ENCODE measurements at regions not wholly inside any gene's neighbourhood (a gene's known extent, or its start where the extent isn't known, plus 50 kb on each side); places are given as distances from the start of the nearest gene placed in this dataset.

- Histone ChIP-seq H3K4me1 (peaks cover 82% of the 10 kb centered on the region), H3K27me3 (no peaks in the 10 kb centered on the region), H4K20me1 (no peaks in the 10 kb centered on the region), H3K9me3 (no peaks in the 10 kb centered on the region), H3K4me2 (peak overlapping the region; percentile 97), H3K4me3 (peak overlapping the region; percentile 22; the same call in 1 of the 2 replicates), H3K27ac (peak overlapping the region; percentile 83), H3K9ac (peak overlapping the region; percentile 71), H3K36me3 (no peaks in the 10 kb centered on the region)
- TF ChIP-seq Cebpa-rat (IDR thresholded peaks at IDR 0.05): no peak
Measured at GRCh38 chr1:36590771-36591170, 108.1 kb upstream of the CSF3R start.

DNA sequence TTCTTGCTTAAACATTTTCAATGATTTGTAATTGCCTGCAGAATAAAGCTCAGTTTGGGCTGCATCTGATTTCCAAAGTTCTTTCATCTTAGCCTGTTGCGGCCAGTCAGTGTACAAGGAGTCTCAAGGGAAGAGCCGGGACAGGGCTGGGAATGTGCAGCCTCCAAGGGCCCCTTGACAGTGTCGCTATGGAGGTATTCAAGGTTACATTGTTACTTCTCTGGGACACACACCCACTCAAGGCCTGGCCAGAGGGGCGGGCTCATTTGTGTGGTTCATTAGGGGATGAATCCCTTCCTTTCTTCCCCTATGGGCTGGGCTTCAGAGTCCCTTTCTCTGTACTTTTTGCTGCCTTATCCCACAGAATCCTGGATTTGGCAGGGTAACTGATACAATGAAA lies 107.6 kb upstream of the CSF3R start:
- peak overlapping the region; percentile 97 for H3K4me2 ChIP-seq
- H3K27ac ChIP-seq: peak overlapping the region; percentile 83
- no peaks in the 10 kb centered on the region for H3K36me3 ChIP-seq
- H4K20me1 ChIP-seq: no peaks in the 10 kb centered on the region
- peak overlapping the region; percentile 22; the same call in 1 of the 2 replicates for H3K4me3 ChIP-seq
- H3K27me3 ChIP-seq: no peaks in the 10 kb centered on the region
- H3K4me1 ChIP-seq: peaks cover 82% of the 10 kb centered on the region
- peak overlapping the region; percentile 71 for H3K9ac ChIP-seq
- TF ChIP-seq Cebpa-rat (IDR thresholded peaks at IDR 0.05): no peak
- no peaks in the 10 kb centered on the region for H3K9me3 ChIP-seq

GRCh38 chr1:36588972-36589371 lies 106.3 kb upstream of the CSF3R start:
- H3K4me3 ChIP-seq: peak overlapping the region; percentile 68
- no peak for TF ChIP-seq Cebpa-rat (IDR thresholded peaks at IDR 0.05)
- peak overlapping the region; percentile 97 for H3K4me2 ChIP-seq
- H3K4me1 ChIP-seq: peaks cover 86% of the 10 kb centered on the region
- peak overlapping the region; percentile 85 for H3K9ac ChIP-seq
- H3K27ac ChIP-seq: peak overlapping the region; percentile 86
- H3K9me3 ChIP-seq: no peaks in the 10 kb centered on the region
- no peaks in the 10 kb centered on the region for H4K20me1 ChIP-seq
- H3K36me3 ChIP-seq: no peaks in the 10 kb centered on the region
- no peaks in the 10 kb centered on the region for H3K27me3 ChIP-seq

DNA sequence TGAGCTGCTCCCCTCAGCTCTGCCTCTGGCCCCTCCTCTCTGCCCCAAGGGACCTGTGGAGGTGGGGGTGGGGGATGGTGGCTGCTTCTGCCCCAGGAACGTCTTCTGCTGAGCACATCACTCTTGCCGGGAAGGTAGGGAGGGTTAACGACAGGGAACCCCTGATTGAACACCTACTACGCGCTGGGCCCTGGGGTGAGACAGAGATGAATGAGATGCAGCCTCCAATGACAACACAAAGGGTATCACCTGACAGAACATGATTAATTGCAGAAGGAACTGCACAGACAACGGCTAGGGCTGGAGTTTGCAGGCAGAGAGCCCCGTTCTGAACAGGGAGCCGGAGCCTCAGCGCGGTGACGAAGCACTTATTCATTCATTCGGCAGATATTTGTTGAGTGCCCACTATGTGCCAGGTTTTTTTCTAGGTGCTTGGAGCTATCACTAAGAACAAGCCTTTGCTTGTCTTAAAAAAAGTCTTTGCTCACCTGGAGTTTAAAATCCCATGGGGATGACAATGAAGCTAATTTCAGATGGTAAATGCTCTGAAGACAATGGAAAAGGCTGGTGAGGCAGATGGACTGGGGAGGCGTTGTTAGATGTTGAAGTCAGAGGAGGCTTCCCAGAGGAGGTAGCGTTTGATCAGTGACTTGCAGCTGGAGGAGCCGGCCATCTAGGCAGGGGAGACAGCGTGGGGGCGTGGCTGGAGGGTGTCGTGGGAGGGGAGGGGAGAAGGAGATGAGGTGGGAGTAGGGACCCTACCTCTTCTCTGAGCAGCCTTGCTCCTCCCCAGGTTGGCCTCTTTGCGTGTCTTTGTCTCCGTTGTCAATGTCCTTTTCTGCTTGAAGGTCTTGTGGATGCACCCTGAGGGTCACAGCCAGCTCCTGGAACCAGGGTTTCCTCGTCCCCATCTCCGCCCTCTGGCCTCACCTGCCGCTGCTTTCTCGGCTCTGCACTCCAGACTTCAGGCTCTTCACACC lies 103.1 kb upstream of the CSF3R start:
- H3K27ac ChIP-seq: peak overlapping the region; percentile 86
- H3K9ac ChIP-seq: peak overlapping the region; percentile 85
- no peaks in the 10 kb centered on the region for H3K9me3 ChIP-seq
- H3K4me1 ChIP-seq: peaks cover 94% of the 10 kb centered on the region
- no peak for TF ChIP-seq Cebpa-rat (IDR thresholded peaks at IDR 0.05)
- H4K20me1 ChIP-seq: no peaks in the 10 kb centered on the region
- H3K36me3 ChIP-seq: no peaks in the 10 kb centered on the region
- no peaks in the 10 kb centered on the region for H3K27me3 ChIP-seq
- H3K4me3 ChIP-seq: peak overlapping the region; percentile 68
- H3K4me2 ChIP-seq: peak overlapping the region; percentile 97

DNA sequence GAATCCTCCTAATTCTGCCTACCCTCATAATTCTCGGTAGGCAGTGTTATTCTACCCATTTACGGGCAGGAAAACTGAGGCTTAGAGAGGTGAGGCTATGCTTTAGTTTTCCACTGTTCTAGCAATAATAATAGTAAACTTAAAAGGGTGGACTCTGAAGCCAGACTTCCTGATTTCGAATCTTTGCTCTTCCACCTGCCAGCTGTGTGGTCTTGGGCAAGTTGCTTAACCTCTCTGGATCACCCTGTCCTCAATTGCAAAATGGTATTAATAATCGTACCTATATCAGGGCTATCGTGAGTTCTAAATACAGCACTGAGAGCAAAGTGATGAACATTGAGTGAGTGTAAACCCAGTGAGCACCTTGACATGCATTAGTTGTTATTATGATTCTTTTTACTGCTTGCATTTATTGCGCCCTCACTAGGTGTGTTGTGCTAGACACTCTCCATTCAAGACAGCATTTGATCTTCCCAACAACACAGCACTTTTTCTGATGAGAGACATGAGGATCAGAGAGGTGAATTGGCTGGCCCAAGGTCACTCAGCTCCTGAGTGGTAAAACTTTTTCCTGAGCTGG lies 102.3 kb upstream of the CSF3R start:
- Histone ChIP-seq H3K4me3 (peak overlapping the region; percentile 68), H3K27me3 (no peaks in the 10 kb centered on the region), H4K20me1 (no peaks in the 10 kb centered on the region), H3K27ac (peak overlapping the region; percentile 86; the same call in 1 of the 2 replicates), H3K36me3 (no peaks in the 10 kb centered on the region), H3K9me3 (no peaks in the 10 kb centered on the region), H3K9ac (peak overlapping the region; percentile 85; the same call in 1 of the 2 replicates), H3K4me2 (peak overlapping the region; percentile 97), H3K4me1 (peaks cover 85% of the 10 kb centered on the region)
- TF ChIP-seq Cebpa-rat (IDR thresholded peaks at IDR 0.05): no peak

- no peaks in the 10 kb centered on the region for H3K9me3 ChIP-seq
- no peaks in the 10 kb centered on the region for H4K20me1 ChIP-seq
- no peaks in the 10 kb centered on the region for H3K36me3 ChIP-seq
- H3K27me3 ChIP-seq: no peaks in the 10 kb centered on the region
- H3K4me3 ChIP-seq: no peak overlapping the region
- no peak for TF ChIP-seq Cebpa-rat (IDR thresholded peaks at IDR 0.05)
- H3K27ac ChIP-seq: peak overlapping the region; percentile 86; the same call in 1 of the 2 replicates
- peak overlapping the region; percentile 28; the same call in 1 of the 2 replicates for H3K9ac ChIP-seq
- H3K4me2 ChIP-seq: peak overlapping the region; percentile 97
- peaks cover 78% of the 10 kb centered on the region for H3K4me1 ChIP-seq
Measured at GRCh38 chr1:36583980-36584782, 101.5 kb upstream of the CSF3R start.

GRCh38 chr1:36583080-36583479 lies 100.4 kb upstream of the CSF3R start:
- Histone ChIP-seq H4K20me1 (no peaks in the 10 kb centered on the region), H3K4me2 (peak overlapping the region; percentile 97; the same call in 1 of the 2 replicates), H3K27ac (no peak overlapping the region), H3K36me3 (no peaks in the 10 kb centered on the region), H3K9me3 (no peaks in the 10 kb centered on the region), H3K27me3 (no peaks in the 10 kb centered on the region), H3K4me1 (peaks cover 67% of the 10 kb centered on the region), H3K9ac (no peak overlapping the region; the same call in 1 of the 2 replicates), H3K4me3 (no peak overlapping the region)
- no peak for TF ChIP-seq Cebpa-rat (IDR thresholded peaks at IDR 0.05)

GRCh38 chr1:36582066-36582755 lies 99.5 kb upstream of the CSF3R start:
- Histone ChIP-seq H3K4me1 (peaks cover 63% of the 10 kb centered on the region), H3K27me3 (no peaks in the 10 kb centered on the region)
- TF ChIP-seq Cebpa-rat (IDR thresholded peaks at IDR 0.05): no peak

DNA sequence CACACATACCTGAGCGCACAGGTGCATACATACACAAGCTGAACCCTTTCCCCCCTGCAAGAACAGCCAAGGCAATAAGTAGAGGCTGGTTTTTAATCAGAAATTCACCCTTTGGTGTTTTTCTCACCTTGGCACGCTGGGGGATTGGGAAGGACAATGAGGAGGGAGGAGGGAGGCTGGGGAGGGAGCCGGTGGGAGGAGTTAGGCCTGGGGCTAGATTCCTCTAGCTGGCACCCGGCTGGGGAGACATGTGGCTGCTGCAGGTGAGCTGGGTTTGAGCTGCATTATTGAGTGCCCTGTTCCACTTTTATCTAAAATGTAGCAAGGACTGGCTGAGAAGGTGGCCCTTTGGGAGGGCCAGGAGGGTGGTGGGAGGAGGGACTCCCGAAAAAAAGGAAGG lies 97.8 kb upstream of the CSF3R start:
- no peak overlapping the region for H3K4me3 ChIP-seq
- no peak for TF ChIP-seq Cebpa-rat (IDR thresholded peaks at IDR 0.05)
- H3K4me2 ChIP-seq: no peak overlapping the region
- no peaks in the 10 kb centered on the region for H3K36me3 ChIP-seq
- H4K20me1 ChIP-seq: no peaks in the 10 kb centered on the region
- no peaks in the 10 kb centered on the region for H3K27me3 ChIP-seq
- no peaks in the 10 kb centered on the region for H3K9me3 ChIP-seq
- no peak overlapping the region for H3K9ac ChIP-seq
- peaks cover 59% of the 10 kb centered on the region for H3K4me1 ChIP-seq
- no peak overlapping the region for H3K27ac ChIP-seq

More at GRCh38 chr1:36582066-36582755, 99.5 kb upstream of the CSF3R start:
- Histone ChIP-seq H3K9ac (no peak overlapping the region), H3K9me3 (no peaks in the 10 kb centered on the region), H3K27ac (peak overlapping the region; percentile 29; the same call in 1 of the 2 replicates), H3K36me3 (no peaks in the 10 kb centered on the region), H4K20me1 (no peaks in the 10 kb centered on the region), H3K4me2 (peak overlapping the region; percentile 24), H3K4me3 (no peak overlapping the region)

All from BLaER1 (cell line).